ENCODE measurements at regions not wholly inside any gene's neighbourhood (a gene's known extent, or its start where the extent isn't known, plus 50 kb on each side); places are given as distances from the start of the nearest gene placed in this dataset.
"Not testable (repeated sequence)": the region's sequence is repeated elsewhere in the genome, so short reads cannot be mapped to it uniquely, and the experiment has no call there.

DNA sequence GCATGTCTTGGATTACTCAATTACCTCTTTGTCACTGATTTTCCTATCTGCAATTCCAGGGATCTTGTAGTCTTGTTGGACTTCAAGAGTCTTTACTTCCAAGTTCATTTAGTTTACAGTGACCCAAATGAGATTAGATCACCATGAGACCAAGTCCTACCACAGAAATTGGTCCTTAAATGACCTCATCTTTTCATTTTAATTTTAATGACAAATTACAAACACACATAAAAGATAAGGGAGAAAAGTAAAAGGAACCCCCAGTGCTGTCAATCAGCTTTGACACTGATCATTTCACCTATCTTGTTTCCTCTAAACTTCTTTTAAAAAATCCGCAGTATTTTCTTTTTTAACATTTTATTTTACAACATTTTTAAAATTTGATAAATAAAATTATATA, 54.9 kb upstream of the FYN start:
- no peaks in the 10 kb centered on the region for H4K20me1 ChIP-seq (ENCODE audit: control insufficient read depth, extremely low read depth, insufficient read depth, low read length)
- no peaks in the 10 kb centered on the region for H3K9me3 ChIP-seq (ENCODE audit: control insufficient read depth, insufficient read depth, low read depth, low read length)
- DNase-seq (ENCODE audit: low read depth in 2 of 2): no peak
- no peaks in the 10 kb centered on the region for H3K79me2 ChIP-seq (ENCODE audit: control insufficient read depth, insufficient read depth, low read length)
- H3K36me3 ChIP-seq (ENCODE audit: control insufficient read depth, insufficient read depth, low read length): no peaks in the 10 kb centered on the region
- peaks cover 2% of the 10 kb centered on the region for H3K4me1 ChIP-seq (ENCODE audit: control insufficient read depth, extremely low read depth, insufficient read depth, low read length)
- H3K9ac ChIP-seq (ENCODE audit: insufficient read depth, low read length): no peak overlapping the region
- no peak overlapping the region for H3K4me3 ChIP-seq (replicated peaks in 1 of 4; ENCODE audit: control extremely low read depth in 1 of 4, insufficient read depth in 1 of 4, low read depth in 3 of 4, low read length in 4 of 4)
- H3K4me2 ChIP-seq (ENCODE audit: extremely low read depth, insufficient read depth, low read length): no peak overlapping the region
- TF ChIP-seq EZH2 (IDR thresholded peaks at IDR 0.05; ENCODE audit: low read length, missing control alignments): no peak
- TF ChIP-seq, protein P1, sequence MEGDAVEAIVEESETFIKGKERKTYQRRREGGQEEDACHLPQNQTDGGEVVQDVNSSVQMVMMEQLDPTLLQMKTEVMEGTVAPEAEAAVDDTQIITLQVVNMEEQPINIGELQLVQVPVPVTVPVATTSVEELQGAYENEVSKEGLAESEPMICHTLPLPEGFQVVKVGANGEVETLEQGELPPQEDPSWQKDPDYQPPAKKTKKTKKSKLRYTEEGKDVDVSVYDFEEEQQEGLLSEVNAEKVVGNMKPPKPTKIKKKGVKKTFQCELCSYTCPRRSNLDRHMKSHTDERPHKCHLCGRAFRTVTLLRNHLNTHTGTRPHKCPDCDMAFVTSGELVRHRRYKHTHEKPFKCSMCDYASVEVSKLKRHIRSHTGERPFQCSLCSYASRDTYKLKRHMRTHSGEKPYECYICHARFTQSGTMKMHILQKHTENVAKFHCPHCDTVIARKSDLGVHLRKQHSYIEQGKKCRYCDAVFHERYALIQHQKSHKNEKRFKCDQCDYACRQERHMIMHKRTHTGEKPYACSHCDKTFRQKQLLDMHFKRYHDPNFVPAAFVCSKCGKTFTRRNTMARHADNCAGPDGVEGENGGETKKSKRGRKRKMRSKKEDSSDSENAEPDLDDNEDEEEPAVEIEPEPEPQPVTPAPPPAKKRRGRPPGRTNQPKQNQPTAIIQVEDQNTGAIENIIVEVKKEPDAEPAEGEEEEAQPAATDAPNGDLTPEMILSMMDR (conservative IDR thresholded peaks at IDR 0.05 in 1 of 2, IDR thresholded peaks at IDR 0.05 in 1 of 2; ENCODE audit: low read depth in 1 of 2, low read length in 2 of 2): no peak
- no peak overlapping the region for H2AFZ ChIP-seq (ENCODE audit: low read length)
- H3K27me3 ChIP-seq (ENCODE audit: control insufficient read depth, insufficient read depth, low read length): no peaks in the 10 kb centered on the region
- no peak overlapping the region for H3K27ac ChIP-seq (ENCODE audit: insufficient read depth, low read length)

DNA sequence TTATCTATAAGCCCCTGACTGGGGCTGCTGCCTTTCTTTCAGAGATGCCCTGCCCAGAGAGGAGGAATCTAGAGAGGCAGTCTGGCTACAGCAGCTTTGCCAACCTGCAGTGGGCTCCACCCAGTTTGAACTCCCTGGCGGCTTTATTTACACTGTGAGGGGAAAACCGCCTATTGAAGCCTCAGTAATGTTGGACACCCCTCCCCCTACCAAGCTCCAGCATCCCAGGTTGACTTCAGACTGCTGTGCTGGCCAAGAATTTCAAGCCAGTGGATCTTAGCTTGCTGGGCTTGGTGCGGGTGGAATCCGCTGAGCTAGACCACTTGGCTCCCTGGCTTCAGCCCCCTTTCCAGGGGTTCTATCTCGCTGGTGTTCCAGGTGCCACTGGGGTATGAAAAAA, 61.4 kb upstream of the FYN start:
- H3K4me3 ChIP-seq (replicated peaks in 1 of 4; ENCODE audit: control extremely low read depth in 1 of 4, insufficient read depth in 1 of 4, low read depth in 3 of 4, low read length in 4 of 4); H3K9me3 ChIP-seq (ENCODE audit: control insufficient read depth, insufficient read depth, low read depth, low read length); DNase-seq (ENCODE audit: low read depth in 2 of 2); H3K4me1 ChIP-seq (ENCODE audit: control insufficient read depth, extremely low read depth, insufficient read depth, low read length); H3K79me2 ChIP-seq (ENCODE audit: control insufficient read depth, insufficient read depth, low read length); H3K27ac ChIP-seq (ENCODE audit: insufficient read depth, low read length); H3K27me3 ChIP-seq (ENCODE audit: control insufficient read depth, insufficient read depth, low read length); H3K9ac ChIP-seq (ENCODE audit: insufficient read depth, low read length); H4K20me1 ChIP-seq (ENCODE audit: control insufficient read depth, extremely low read depth, insufficient read depth, low read length); H3K36me3 ChIP-seq (ENCODE audit: control insufficient read depth, insufficient read depth, low read length); H3K4me2 ChIP-seq (ENCODE audit: extremely low read depth, insufficient read depth, low read length); H2AFZ ChIP-seq (ENCODE audit: low read length): not testable (repeated sequence)

DNA sequence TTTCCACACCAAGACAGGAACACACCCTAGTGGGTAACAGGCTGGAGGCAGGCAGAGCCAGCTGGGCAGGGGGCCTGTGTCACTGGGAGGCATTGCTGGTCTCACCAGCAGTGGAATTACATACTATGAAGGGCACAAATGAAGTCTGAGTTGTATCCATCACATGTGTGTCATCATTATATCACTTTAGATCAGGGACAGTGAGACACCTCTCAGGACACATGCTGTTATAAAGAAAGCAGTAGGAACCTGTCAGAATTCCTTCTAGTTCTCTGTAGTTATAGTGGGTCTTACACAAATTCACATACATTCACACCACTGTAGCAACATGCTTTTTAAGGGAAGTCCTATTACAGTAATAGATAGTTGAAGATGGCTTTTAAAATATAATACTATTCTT, 63.5 kb upstream of the FYN start:
- no peaks in the 10 kb centered on the region for H4K20me1 ChIP-seq (ENCODE audit: control insufficient read depth, extremely low read depth, insufficient read depth, low read length)
- no peak overlapping the region for H2AFZ ChIP-seq (ENCODE audit: low read length)
- no peak overlapping the region for H3K27ac ChIP-seq (ENCODE audit: insufficient read depth, low read length)
- H3K79me2 ChIP-seq (ENCODE audit: control insufficient read depth, insufficient read depth, low read length): no peaks in the 10 kb centered on the region
- no peaks in the 10 kb centered on the region for H3K36me3 ChIP-seq (ENCODE audit: control insufficient read depth, insufficient read depth, low read length)
- peaks cover 6% of the 10 kb centered on the region for H3K4me1 ChIP-seq (ENCODE audit: control insufficient read depth, extremely low read depth, insufficient read depth, low read length)
- no peak for DNase-seq (ENCODE audit: low read depth in 2 of 2)
- H3K4me2 ChIP-seq (ENCODE audit: extremely low read depth, insufficient read depth, low read length): no peak overlapping the region
- TF ChIP-seq EZH2 (IDR thresholded peaks at IDR 0.05; ENCODE audit: low read length, missing control alignments): no peak
- TF ChIP-seq, protein P1 (conservative IDR thresholded peaks at IDR 0.05 in 1 of 2, IDR thresholded peaks at IDR 0.05 in 1 of 2; ENCODE audit: low read depth in 1 of 2, low read length in 2 of 2): no peak
- no peak overlapping the region for H3K4me3 ChIP-seq (replicated peaks in 1 of 4; ENCODE audit: control extremely low read depth in 1 of 4, insufficient read depth in 1 of 4, low read depth in 3 of 4, low read length in 4 of 4)
- no peak overlapping the region for H3K9ac ChIP-seq (ENCODE audit: insufficient read depth, low read length)
- H3K9me3 ChIP-seq (ENCODE audit: control insufficient read depth, insufficient read depth, low read depth, low read length): no peaks in the 10 kb centered on the region
- no peaks in the 10 kb centered on the region for H3K27me3 ChIP-seq (ENCODE audit: control insufficient read depth, insufficient read depth, low read length)

DNA sequence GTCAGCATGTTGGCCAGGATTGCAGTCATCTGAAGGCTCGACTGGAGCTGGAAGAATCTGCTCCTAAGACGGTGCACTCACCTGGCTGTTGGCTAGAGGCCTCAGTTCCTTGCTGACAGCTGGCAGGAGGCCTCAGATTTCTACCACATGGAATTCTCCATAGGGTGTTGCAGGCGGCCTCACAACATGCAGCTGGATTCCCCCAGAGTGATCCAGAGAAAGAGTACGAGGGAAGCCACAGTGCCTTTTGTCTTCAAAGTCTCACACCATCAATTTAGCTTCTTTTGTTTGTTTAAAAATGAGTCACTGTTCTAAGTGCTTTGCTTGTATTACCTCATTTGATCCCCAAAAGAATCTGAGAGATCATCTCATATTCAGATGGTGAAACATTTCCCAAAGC, 65.5 kb upstream of the FYN start:
- no peak overlapping the region for H3K27ac ChIP-seq (ENCODE audit: insufficient read depth, low read length)
- H3K9ac ChIP-seq (ENCODE audit: insufficient read depth, low read length): no peak overlapping the region
- no peaks in the 10 kb centered on the region for H4K20me1 ChIP-seq (ENCODE audit: control insufficient read depth, extremely low read depth, insufficient read depth, low read length)
- no peak overlapping the region for H2AFZ ChIP-seq (ENCODE audit: low read length)
- DNase-seq (ENCODE audit: low read depth in 2 of 2): peak; percentile 91 to 93
- H3K4me2 ChIP-seq (ENCODE audit: extremely low read depth, insufficient read depth, low read length): no peak overlapping the region
- H3K4me3 ChIP-seq (replicated peaks in 1 of 4; ENCODE audit: control extremely low read depth in 1 of 4, insufficient read depth in 1 of 4, low read depth in 3 of 4, low read length in 4 of 4): no peak overlapping the region
- TF ChIP-seq, protein P1 (conservative IDR thresholded peaks at IDR 0.05 in 1 of 2, IDR thresholded peaks at IDR 0.05 in 1 of 2; ENCODE audit: low read depth in 1 of 2, low read length in 2 of 2): no peak
- TF ChIP-seq EZH2 (IDR thresholded peaks at IDR 0.05; ENCODE audit: low read length, missing control alignments): no peak
- no peaks in the 10 kb centered on the region for H3K79me2 ChIP-seq (ENCODE audit: control insufficient read depth, insufficient read depth, low read length)
- H3K36me3 ChIP-seq (ENCODE audit: control insufficient read depth, insufficient read depth, low read length): no peaks in the 10 kb centered on the region
- peaks cover 6% of the 10 kb centered on the region for H3K4me1 ChIP-seq (ENCODE audit: control insufficient read depth, extremely low read depth, insufficient read depth, low read length)
- H3K9me3 ChIP-seq (ENCODE audit: control insufficient read depth, insufficient read depth, low read depth, low read length): no peaks in the 10 kb centered on the region
- H3K27me3 ChIP-seq (ENCODE audit: control insufficient read depth, insufficient read depth, low read length): no peaks in the 10 kb centered on the region

All from fibroblast of lung (primary cell).